ENCODE measurements at regions not wholly inside any gene's neighbourhood (a gene's known extent, or its start where the extent isn't known, plus 50 kb on each side); places are given as distances from the start of the nearest gene placed in this dataset.

GRCh38 chr11:32233276-32233675, 142.4 kb downstream of the RCN1 start:
- Histone ChIP-seq H3K9me3 (no peaks in the 10 kb centered on the region), H3K27ac (no peak overlapping the region), H3K27me3 (no peaks in the 10 kb centered on the region), H3K4me1 (no peaks in the 10 kb centered on the region), H3K36me3 (no peaks in the 10 kb centered on the region), H3K4me3 (no peak overlapping the region)
- 71 to 74% methylated on average over 4 of the region's 4 CpGs for WGBS, 2 donors
- no peak for TF ChIP-seq CTCF (IDR thresholded peaks at IDR 0.05)
- no peak for TF ChIP-seq POLR2A (IDR thresholded peaks at IDR 0.05)
- DNase-seq: no peak
- intact Hi-C loops (cut with DNase I): no loop called here

GRCh38 chr11:32233928-32234327, 143.1 kb downstream of the RCN1 start:
- whole genome bisulfite sequencing, 2 donors: 1 to 9% methylated on average over 2 of the region's 2 CpGs
- DNase-seq: no peak
- no peaks in the 10 kb centered on the region for H3K27me3 ChIP-seq
- intact Hi-C loops (cut with DNase I): no loop called here
- H3K9me3 ChIP-seq: no peaks in the 10 kb centered on the region
- H3K27ac ChIP-seq: no peak overlapping the region
- no peaks in the 10 kb centered on the region for H3K4me1 ChIP-seq
- H3K4me3 ChIP-seq: no peak overlapping the region
- no peaks in the 10 kb centered on the region for H3K36me3 ChIP-seq
- no peak for TF ChIP-seq CTCF (IDR thresholded peaks at IDR 0.05)
- no peak for TF ChIP-seq POLR2A (IDR thresholded peaks at IDR 0.05)

GRCh38 chr11:32244453-32244852, 153.6 kb downstream of the RCN1 start:
- intact Hi-C loops (cut with DNase I): no loop called here
- no peak for DNase-seq
- TF ChIP-seq CTCF (IDR thresholded peaks at IDR 0.05) (no peak), POLR2A (IDR thresholded peaks at IDR 0.05) (no peak)
- Histone ChIP-seq H3K4me1 (no peaks in the 10 kb centered on the region), H3K4me3 (no peak overlapping the region), H3K27ac (no peak overlapping the region), H3K36me3 (no peaks in the 10 kb centered on the region), H3K9me3 (no peaks in the 10 kb centered on the region), H3K27me3 (no peaks in the 10 kb centered on the region)

- H3K27ac ChIP-seq: no peak overlapping the region
- intact Hi-C loops (cut with DNase I): no loop called here
- H3K4me1 ChIP-seq: no peaks in the 10 kb centered on the region
- no peak overlapping the region for H3K4me3 ChIP-seq
- H3K27me3 ChIP-seq: no peaks in the 10 kb centered on the region
- no peak for TF ChIP-seq CTCF (IDR thresholded peaks at IDR 0.05)
- TF ChIP-seq POLR2A (IDR thresholded peaks at IDR 0.05): no peak
- no peaks in the 10 kb centered on the region for H3K9me3 ChIP-seq
- no peaks in the 10 kb centered on the region for H3K36me3 ChIP-seq
- WGBS, 2 donors: 57 to 67% methylated on average over 3 of the region's 3 CpGs
- no peak for DNase-seq
Observed at GRCh38 chr11:32253706-32254105, 162.8 kb downstream of the RCN1 start.

GRCh38 chr11:32255841-32256240, 165.0 kb downstream of the RCN1 start:
- WGBS, 2 donors: 26 to 33% methylated on average over 8 of the region's 8 CpGs
- Histone ChIP-seq H3K27me3 (no peaks in the 10 kb centered on the region), H3K4me1 (no peaks in the 10 kb centered on the region), H3K36me3 (no peaks in the 10 kb centered on the region), H3K27ac (no peak overlapping the region), H3K9me3 (no peaks in the 10 kb centered on the region), H3K4me3 (no peak overlapping the region)
- DNase-seq: no peak
- intact Hi-C loops (cut with DNase I): no loop called here
- TF ChIP-seq CTCF (IDR thresholded peaks at IDR 0.05) (no peak), POLR2A (IDR thresholded peaks at IDR 0.05) (no peak)
